ENCODE measurements at regions not wholly inside any gene's neighbourhood (a gene's known extent, or its start where the extent isn't known, plus 50 kb on each side); places are given as distances from the start of the nearest gene placed in this dataset.
"Not testable (repeated sequence)": the region's sequence is repeated elsewhere in the genome, so short reads cannot be mapped to it uniquely, and the experiment has no call there.

- DNase-seq = no peak
These were observed 544.1 kb downstream of the XPNPEP1 start for GRCh38 chr10:109379186-109379585.

GRCh38 chr10:109374215-109374614, 549.1 kb downstream of the XPNPEP1 start:
- DNase-seq = peak; percentile 93

DNA sequence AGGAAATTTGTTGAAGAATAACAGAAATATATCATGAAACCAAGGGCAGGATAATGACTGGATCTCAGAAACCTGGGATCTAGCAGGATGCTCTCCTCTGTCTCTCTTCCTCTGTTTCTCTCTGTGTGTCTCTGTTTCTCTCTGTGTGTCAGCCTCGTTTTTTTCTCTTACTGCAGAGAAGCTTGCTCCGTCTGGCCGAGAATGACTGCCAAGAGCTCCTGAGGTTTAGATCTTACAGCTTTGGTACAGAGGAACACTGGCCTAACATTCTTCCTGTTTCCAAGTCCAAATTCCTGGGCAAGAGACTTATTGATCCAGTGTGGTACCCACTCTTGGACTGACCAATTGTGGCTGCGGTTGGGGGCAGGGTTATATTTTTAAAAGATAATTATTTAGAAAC, 564.0 kb downstream of the XPNPEP1 start:
- no peak for DNase-seq

- no peak for DNase-seq
These were observed 565.0 kb downstream of the XPNPEP1 start for GRCh38 chr10:109358325-109358724.

DNA sequence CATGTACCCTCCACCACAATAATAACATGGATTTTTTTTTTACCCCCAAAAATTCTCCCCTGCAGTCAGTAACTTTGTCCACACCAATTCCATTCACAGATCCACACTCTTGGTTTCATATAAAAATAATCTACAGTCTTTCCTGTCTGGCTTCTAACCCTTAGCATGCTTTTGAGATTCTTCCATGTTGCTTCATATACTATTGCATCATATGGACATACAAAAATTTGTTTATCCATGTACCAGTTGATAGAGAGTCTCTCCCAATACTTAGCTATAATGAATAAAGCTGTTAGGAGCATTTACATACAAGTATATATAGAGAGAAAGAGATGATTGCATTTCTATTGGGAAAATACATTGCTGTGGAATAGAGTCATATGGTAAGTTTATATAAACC, 575.0 kb downstream of the XPNPEP1 start:
- DNase-seq = peak; percentile 11

DNA sequence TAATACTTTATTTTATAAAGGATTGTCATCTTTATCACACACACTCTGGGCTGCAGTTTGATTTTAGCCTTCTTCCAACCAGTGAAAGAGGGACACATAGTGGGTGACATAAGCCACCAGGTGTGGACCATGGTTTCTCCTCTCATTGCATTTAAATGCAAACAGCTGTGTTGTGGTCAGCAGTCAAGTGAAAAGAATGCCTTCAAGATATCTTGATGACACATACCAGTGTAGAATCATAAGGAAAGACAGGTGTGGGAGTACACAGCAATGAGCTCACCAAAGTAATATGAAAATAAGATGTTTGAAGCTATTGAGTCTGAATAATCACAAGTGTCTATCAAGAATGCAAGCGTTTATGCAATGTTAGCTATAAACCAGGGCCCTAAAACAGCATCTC, 580.0 kb downstream of the XPNPEP1 start:
- DNase-seq = peak; percentile 79

DNA sequence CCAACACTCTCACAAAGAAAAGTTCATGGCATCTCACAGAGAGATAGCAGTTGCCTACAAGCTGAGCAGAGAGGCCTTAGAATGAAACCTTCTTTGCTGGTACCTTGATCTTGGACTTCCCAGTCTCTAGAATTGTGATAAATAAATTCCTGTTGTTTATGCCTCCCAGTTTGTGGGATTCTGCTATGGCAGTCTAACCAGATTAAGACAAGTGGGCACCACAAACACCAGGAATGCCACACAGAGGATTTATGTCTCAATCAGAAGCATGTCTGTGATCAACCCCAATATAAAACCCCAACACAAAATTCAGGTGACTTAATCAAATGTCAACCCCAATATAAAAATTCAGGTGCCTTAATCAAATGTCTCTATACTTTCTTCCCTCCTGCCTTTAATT, 581.3 kb downstream of the XPNPEP1 start:
- DNase-seq = no peak

DNA sequence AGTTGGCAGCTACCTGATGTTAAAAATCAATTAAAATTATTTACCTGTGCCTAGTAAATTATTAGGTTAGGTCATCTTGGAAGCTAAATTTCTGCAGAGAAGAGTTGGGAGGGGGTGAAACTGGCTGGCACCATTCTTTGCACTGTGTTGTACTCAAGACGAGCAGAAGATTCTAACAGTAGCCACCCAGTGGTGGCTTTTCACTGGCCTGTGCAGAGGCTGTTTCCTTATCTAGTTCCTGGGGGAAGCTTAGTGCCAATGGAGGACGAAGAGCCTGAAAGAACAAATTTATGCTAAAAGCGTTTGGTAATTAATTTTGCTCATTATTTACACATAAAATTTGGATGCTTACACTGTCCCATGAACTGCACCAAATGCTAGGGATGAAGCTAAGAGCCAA, 595.3 kb downstream of the XPNPEP1 start:
- DNase-seq = no peak

- no peak for DNase-seq
These were observed 596.0 kb downstream of the XPNPEP1 start for GRCh38 chr10:109327266-109327665.

DNA sequence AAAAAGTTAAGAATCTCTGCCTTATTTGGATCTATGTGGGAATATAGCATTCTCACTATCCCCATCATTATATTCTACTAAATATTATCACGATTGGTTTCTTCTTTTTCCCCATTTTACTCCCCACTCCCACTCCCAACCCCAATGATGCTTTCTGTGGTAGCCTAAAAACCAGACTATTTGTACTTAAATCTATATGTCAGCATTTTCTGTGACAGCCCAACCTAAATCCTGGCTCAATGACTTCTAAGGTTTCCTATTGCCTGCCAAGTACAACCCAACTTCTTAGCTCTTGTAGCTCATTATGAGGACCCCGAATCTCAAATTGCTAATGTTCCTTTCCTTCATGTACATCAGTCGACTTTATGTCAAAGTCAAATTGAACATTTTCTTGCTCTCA, 598.6 kb downstream of the XPNPEP1 start:
- DNase-seq = no peak

DNA sequence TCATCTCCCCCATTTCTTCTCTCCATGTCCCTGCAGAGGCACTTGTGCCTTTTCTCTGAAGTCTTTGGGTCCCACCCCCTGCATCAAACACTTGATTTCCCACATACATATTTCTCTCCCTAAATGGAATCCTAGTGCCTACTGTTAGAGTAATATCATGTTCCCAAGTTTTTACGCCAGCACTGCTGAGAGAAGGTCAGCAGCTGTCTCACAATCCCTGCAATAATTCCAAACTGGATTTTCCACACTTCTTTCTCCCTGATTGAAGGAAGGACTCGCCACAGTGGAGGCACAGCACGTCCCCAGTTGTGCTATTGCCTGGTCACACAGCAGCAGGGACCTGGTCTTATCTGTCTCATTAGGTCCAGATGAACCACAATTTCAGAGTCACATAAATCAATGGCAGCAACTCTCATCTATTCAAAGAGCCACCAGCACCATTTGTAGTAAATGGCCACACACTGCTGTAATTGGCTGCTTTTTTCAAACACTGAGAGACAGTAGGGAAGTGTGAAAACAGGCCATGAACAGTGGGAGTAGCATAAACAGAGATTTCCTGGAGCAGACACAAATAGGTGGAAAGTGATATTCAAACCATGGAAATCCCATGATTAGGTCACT, 605.5 kb downstream of the XPNPEP1 start:
- DNase-seq = no peak

- DNase-seq = not testable (repeated sequence)
These were observed 609.3 kb downstream of the XPNPEP1 start for GRCh38 chr10:109314016-109314415.

DNA sequence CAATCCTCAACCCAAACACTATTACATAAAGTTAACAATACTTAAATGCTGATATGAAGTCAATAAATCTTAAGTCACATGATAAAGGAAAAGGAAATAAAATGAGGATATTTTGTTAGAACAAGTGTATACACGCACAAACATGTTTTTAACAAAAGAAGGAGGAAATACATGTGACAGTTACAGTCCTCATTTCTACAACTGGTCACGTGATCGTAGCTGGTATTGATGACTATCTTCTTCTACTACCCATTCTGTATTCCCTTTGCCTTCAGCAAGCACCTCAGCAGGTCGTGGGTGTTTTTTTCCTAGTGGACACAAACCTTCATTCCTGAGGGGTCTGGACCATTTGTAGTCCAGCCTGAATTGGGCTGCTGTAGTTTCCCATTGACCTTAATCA, 610.8 kb downstream of the XPNPEP1 start:
- DNase-seq = not testable (repeated sequence)

- no peak for DNase-seq
These were observed 614.3 kb downstream of the XPNPEP1 start for GRCh38 chr10:109308971-109309370.

- DNase-seq = not testable (repeated sequence)
These were observed 616.2 kb downstream of the XPNPEP1 start for GRCh38 chr10:109307102-109307501.

GRCh38 chr10:109306698-109307097, 616.6 kb downstream of the XPNPEP1 start:
- DNase-seq = no peak

GRCh38 chr10:109287858-109288257, 635.5 kb downstream of the XPNPEP1 start:
- no peak for DNase-seq

DNA sequence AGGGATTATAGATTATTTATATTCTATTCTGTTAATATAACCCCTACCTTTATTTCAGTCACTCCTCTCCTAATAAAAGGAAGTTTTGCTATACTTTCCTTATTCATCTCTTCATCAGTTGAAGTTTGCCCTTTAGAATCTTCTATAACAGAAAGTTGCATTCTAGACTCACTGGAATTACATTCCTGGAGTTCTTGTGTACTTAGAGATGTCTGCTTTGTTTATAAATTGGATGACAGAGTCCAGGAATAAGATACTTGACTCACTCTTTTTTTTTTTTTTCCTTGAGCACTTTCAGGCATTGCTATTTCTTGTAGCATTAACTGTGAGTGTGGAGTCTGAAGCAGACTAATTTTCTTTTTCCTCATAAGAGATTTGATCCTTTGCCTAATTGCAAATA, 640.8 kb downstream of the XPNPEP1 start:
- DNase-seq = peak; percentile 91

DNA sequence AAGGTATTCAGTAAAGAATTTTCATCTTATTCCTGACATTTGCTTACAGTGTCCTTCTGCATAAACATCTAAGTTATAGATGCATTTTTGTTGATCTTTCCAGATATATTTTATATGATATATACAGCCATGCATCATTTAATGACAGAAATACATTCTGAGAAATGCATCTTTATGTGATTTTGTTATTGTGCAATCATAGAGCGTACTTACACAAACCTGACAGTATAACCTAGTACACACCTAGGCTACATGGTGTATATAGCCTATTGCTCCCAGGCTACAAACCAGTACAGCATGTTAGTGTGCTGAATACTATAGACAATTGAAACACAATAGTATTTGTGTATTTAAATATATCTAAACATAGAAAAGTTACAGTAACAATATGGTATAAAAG, 642.0 kb downstream of the XPNPEP1 start:
- DNase-seq = no peak

DNA sequence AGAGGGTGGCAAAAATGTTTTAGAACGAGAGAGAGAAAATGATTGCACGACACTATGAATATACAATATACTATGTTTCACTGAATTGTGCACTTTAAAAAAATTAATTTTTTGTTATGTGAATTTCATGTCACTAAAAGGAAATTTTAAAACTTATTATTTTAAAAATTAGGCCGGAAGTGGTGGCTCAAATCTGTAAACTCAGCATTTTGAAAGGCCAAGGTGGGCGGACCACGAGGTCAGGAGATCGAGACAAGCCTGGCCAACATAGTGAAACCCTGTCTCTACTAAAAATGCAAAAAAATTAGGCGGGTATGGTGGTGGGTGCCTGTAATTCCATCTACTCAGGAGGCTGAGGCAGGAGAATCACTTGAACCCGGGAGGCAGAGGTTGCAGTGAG, 642.5 kb downstream of the XPNPEP1 start:
- no peak for DNase-seq

GRCh38 chr10:109277456-109277855, 645.9 kb downstream of the XPNPEP1 start:
- no peak for DNase-seq

- peak; percentile 21 for DNase-seq
These were observed 647.4 kb downstream of the XPNPEP1 start for GRCh38 chr10:109275960-109276359.

DNA sequence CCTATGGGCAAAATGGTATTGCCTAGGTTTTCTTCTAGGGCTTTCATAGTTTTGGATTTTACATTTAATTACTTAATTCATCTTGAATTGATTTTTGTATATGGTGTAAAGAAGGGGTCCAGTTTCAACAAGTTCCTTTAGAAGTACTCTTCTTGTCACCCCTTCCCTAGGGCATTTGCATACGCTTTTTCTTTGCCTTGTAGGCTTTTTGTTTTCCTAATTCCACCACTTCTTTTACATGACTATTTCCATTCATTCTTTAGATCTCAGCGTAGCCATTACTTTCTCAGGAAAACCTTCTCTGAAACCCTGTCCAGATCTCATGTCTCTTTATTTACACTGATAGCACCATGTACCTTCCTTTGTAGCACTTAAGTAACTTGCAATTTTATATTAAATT, 648.6 kb downstream of the XPNPEP1 start:
- no peak for DNase-seq

DNA sequence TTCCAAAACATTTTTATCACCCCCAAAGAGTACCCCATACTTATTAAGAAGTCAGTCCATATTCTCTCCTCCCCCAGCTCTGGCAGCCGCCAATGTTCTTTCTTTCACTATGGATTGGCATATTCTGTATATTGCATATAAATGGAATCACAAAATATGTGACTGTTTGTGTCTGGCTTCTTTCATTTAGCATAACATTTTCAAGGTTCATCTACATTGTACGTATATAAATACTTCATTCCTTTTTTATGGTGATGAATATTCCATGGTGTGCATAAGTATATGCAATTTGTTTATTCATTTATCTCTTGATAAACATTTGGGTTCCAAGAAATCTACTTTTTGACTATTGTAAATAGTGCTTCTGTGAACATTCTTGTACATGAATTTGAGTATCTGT, 653.1 kb downstream of the XPNPEP1 start:
- DNase-seq = no peak

GRCh38 chr10:109264004-109264403, 659.3 kb downstream of the XPNPEP1 start:
- no peak for DNase-seq

GRCh38 chr10:109261231-109261630, 662.1 kb downstream of the XPNPEP1 start:
- no peak for DNase-seq
